GM21423 (cell line): ENCODE measurements at regions not wholly inside any gene's neighbourhood (a gene's known extent, or its start where the extent isn't known, plus 50 kb on each side); places are given as distances from the start of the nearest gene placed in this dataset.
"Not testable (repeated sequence)": the region's sequence is repeated elsewhere in the genome, so short reads cannot be mapped to it uniquely, and the experiment has no call there.

Experiments used
- ATAC-seq: cut with Tn5 transposase; IDR thresholded peaks from one replicate; pipeline ENCODE4 v1.9.1; 2021; ENCODE audit warnings: mild to moderate bottlenecking, moderate library complexity; ENCODE audit not compliant: unreplicated experiment

DNA sequence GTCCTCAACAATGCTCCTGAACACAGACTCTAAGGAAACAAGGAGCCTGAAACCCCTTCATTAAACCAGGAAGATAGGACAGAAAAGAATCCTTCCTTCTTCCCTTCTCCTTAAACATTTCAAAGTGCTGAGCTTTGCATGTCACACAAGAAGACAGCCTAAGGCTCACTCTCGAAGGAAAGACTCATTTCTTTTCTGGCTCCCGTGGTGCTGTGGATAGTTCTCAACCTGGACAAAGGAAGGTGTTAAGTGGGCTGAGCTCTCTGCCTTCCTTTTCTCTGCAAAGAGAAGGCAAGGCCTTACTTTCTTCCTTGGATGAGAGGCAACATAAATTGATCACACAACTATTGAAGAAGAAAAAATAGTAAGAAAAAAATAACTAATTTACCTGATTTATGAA is 452.4 kb upstream of the DDI1 start:
- no peak for ATAC-seq

DNA sequence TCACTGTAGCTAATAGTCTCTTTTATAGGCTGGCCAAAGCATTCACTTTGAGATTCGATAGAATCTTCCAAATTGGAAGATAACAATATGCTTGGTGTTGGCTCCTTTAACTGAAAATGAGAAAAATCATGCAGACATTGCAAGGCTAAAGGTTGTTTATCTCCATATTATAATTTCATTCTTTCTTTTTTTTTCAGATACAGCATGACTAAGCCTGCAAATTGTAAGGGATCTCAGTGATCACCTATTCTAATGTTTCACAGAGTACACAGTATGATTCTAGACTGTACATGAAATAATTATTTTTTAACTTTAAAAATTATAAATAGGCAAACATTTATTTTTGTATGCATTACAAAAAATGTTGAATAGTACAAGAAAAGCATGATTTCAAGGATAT is 451.7 kb upstream of the DDI1 start:
- no peak for ATAC-seq

DNA sequence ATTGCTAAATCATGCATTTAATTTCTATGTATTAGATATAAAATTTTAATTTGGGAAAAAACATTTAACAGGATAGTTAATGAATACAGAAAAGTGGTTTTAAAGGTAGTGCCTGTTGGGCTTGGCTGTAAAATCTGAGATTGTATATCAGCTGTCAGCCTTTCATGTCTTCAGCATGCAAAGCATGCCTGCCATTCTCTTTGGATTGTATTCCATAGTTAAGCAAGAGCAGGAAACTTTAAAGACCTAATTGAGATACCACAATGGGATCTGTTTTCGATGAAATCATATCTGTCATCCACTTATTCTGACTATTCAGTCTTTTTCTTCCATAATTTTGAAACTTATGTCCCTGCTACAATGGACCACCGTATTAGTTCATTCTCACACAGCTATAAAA is 451.0 kb upstream of the DDI1 start:
- no peak for ATAC-seq

DNA sequence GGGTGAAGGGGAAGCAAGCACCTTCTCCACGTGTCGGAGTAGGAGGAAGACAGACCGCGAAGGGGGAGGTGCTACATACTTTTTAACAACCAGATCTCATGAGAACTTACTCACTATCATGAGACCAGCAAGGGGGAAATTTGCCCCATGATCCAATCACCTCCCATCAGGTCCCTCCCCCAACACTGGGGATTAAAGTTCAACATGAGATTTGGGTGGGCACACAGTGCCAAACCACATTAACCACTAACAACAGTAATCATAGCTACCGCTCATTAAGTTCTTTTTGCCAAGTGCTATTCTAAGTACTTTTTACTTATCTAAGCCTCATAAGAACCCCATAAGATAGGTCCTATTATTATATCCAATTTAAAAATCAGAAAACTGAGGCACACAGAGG is 450.5 kb upstream of the DDI1 start:
- no peak for ATAC-seq

DNA sequence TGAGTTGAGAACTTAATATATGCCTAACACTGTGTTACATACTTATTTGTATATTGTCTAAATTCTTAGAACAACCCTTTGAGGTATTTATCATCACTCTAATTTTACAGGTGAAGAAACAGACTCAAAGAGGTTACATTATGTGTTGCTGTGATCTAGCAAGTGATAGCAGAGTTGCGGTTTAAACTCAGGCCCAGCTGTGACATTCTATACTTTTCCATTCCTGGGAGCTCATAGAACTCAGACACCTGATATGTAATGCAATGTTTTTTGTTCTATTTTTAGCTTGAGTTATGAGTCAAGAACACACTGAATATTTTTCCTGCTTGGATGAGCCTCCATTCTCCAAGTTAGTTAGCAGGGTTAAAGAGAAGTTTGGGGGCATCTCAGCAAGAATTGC is 449.7 kb upstream of the DDI1 start:
- ATAC-seq = no peak

DNA sequence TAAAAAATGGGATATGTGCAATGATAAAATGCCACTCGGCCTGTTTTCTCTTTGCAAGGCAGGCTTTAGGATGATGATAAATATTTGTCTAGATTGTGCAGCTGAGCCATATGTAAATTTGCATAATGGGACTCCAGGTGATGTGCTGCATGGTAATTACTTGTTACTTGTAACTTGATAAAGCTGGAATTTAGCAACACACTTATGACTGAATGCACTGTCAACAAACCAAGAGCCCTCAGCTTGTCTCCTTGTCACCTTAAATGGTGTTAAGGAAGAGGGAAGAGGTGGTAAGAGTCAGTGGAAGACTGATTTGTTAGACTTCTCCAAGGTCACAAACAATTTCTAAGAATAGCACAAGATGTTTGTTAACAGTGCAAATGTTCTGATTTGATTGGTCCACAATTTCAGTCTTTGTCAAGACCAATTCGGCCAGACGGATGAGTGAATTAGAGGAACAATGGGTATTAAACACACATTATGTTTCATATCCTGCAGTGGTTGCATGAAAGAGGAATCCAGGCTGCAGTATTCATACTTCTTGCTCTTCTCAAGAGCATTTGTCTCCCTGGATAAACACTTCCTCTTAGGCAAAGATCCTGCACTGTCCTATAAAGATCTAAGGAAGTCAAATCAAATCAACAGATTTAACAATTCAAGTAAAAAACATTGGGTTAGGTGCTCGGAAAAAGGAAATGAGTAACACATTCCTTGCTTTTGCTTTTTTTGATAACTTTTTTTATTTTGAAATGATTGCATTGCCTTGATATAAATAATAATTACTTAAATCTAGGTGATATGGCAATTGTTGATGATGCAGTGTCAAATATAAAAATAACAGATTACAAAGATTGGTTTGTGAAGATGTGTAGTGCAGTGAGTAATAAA is 448.3 kb upstream of the DDI1 start:
- ATAC-seq = no peak

DNA sequence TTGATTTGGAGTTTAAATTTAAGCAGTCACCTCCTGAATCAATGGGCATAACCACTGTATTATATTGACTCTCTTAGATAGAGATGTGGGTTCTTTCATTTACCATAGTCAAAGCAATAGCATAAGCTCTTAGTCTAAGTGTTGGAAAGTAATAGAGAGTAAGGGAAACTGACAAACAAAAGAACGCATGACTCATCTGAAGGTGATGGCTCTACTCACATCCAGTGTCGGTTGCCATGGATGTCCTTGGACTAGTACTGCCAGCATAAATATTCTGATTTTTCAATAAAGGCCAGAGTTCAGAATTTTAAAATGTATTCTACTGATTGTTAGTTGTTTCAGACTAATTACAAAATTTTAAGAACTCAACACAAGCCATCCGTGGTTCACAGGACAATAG is 444.9 kb upstream of the DDI1 start:
- no peak for ATAC-seq

DNA sequence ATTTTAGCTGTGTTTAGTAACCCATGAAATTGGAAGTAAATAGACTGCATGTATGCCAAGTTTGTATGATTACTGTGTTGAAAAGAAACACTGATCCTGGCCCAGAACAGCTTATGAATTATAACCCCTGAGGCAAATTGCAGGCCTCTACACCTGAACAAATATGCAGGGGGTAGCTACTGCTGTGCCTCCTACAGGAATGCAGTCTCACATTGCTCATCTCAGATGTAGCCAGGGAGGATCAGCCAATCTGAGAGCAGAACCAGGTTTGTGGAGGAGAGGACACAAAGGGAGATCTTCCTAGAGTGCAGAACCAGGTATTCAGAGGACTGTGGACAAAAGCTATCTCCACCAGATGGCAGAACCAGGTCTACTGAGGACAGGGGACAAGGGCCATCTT is 442.2 kb upstream of the DDI1 start:
- no peak for ATAC-seq

DNA sequence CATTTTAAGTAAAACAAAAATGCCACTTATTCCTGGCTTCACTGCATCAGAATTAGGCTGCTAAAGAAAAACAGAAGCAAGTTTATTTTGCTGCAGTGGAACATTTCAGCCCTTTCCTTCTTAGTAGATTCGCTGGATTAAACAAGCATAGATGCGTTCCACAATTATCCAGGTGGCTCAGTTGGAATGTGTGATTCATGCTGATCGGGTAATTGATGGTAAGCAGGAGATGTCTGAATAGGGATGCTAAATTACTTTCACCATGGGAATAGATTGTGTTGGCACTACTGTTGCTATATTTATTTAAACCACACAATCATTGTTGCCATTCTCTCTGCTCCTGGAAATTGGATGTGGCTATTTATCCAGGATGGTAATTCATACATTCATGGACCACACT is 440.1 kb upstream of the DDI1 start:
- no peak for ATAC-seq

DNA sequence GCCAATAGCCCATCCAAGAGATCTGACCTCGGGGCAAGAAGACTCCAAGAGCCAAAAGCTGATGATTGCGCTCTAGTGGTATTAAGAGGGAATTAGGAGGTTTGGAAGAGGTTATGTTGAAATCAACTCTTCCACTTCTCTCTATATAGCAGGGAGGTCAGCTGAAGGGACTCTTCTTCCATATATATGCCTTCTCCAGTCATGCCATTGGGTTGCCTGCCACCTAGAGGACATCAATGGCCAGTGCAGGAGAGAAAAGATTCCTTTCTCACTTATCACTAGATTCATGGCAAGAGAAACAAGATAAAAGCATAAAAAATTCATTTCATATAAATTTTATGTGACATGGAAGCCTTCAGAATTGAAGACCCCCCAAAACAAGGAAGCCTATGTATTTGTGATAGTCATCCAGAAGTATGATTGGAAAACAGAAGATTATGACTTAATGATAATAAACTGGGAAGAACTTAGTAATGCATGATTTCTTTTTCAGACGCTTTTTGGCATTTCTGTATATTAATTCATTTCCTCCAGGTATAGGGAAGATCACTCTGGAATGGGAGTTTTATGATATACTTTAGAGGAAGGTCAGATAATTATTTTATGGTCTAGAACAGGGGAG is 435.1 kb upstream of the DDI1 start:
- ATAC-seq = peak; percentile 99

DNA sequence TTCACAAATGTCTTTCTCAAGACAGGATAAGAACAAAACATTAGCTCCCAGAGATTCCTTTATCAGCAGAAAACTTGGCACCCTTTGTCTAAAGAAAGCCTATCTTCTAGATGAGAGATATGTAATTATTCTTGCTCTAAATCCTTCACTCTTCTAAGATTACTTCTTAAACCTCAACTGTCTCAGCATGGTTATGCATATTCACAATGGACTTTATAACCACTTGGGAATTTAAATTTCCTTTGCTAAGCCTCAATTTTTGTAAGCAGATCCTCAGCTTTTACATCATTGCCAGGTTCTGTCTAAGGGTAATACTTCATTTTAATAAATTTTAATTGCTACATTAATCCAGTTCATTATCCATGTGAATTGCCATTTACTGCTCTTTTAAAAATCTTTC is 433.6 kb upstream of the DDI1 start:
- no peak for ATAC-seq

DNA sequence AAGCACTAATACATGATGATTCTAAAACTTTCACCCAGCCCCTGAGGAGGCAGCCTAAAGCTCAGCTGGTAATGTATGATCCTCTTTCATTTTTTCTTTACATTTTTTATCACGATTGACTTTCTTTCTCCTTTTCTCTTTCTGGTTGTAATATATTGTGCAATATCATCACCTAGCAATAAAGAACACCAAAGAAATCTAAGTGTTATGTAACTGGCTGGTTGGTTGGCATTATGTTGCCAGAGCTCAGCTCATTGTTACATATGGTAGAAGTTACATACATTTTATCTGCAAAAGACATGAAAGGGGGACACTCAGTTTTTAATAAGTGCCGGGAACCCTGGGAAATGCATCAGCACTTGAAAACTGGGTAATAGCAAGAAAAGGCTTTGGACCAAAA is 432.1 kb upstream of the DDI1 start:
- ATAC-seq = no peak

DNA sequence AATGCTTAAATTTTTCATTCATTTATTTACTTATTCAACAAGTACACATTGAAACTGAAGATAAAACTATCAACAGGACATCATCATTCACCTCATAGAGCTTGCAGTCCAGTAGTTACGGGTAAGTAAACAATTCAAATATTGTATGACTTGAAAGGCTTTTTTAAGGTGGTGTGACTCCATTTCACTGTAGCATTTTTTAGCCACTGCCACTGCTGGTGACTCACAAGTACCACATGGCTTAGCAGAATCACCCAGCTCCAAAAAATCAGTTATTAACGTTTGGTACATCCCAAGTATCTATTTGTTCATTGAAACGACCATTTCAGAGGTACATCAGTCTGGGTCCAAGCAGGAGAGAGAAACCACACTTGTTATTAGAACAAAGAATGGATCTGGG is 427.9 kb upstream of the DDI1 start:
- no peak for ATAC-seq

DNA sequence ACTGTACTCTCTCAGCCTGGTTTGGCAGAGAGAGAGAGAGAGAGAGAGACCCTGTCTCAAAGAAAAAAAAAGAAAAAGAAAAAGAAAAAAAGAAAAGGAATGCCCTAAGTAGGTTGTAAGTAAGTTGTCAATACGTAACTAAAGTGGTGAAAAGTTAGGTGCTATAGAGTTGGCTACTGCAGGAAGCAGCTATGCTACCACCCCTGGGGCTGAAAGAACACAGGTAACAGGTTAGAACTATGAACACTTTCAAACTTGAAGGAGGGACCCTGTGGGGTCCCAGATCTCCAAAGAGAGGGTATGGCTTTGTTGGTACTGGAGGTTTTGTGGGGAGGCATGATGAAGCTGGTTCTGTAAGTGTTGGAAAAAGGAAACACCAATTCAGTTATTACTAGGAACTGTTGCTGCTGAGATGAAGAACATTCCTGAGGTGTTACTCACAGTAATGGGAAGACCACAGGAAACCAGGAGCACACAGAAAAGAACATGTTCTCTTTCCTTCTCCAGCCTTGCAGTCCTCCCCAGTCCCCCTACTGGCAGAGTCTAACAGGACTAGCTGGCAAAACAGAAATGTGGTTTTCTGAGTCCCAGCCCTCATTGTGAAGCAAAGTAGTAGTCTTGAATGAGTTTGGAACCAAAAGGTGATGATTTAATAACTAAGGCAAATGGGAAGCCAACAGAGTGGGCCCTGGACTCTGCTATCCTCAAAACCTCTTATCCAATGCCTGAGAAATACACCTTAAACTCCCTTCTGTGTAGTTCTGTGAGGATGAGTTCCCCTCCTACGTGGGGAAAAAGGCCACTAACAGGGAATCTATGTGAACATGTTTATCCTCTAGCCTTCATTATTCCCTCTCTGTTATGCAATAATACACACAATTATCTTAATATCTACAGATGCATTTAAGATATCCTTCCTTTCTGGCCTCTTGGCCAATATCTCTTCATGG is 427.0 kb upstream of the DDI1 start:
- no peak for ATAC-seq

DNA sequence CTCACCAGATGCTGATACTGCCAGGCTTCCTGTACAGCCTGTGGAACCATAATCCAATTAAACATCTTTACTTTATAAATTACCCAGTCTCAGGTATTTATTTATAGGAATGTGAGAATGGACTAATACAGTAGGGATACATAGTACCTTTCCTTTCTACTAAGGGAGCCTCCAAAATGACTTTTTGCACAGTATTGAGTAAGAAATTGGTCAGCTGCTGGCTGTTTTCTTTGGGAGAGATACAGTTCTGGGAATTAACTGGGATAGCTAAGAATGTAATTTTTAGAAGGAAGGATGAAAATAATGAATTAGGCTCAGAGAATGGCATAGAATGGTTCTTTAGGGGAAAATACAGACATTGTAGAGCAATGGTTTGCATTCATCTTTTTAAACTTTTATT is 426.0 kb upstream of the DDI1 start:
- ATAC-seq = no peak

DNA sequence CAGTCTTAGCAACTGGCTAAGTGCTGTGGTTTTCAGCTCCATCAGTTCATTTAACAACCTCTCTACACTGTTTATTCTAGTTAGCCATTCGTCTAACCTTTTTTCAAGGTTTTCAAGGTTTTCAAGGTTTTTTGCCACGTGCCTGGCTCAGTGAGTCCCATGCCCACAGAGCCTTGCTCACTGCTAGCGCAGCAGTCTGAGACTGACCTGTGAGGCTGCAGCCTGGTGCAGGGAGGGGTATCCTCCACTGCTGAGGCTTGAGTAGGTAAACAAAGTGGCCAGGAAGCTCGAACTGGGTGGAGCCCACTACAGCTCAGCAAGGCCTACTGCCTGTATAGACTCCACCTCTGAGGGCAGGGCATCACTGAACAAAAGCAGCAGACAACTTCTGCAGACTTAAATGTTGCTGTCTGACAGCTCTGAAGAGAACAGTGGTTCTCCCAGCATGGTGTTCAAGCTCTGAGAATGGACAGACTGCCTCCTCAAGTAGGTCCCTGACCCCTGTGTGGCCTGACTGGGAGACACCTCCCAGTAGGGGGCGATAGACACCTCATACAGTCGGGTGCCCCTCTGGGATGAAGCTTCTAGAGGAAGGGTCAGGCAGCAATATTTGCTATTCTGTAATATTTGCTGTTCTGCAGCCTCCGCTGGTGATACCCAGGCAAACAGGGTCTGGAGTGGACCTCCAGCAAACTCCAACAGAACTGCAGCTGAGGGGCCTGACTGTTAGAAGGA is 424.7 kb upstream of the DDI1 start:
- ATAC-seq = not testable (repeated sequence)

DNA sequence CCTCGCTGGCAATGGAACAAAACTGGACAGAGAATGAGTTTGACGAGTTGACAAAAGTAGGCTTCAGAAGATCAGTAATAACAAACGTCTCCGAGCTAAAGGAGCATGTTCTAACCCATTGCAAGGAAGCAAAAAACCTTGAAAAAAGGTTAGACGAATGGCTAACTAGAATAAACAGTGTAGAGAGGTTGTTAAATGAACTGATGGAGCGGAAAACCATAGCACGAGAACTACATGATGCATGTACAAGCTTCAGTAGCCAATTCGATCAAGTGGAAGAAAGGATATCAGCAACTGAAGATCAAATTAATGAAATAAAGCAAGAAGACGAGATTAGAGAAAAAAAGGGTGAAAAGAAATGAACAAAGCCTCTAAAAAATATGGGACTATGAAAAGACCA is 424.0 kb upstream of the DDI1 start:
- not testable (repeated sequence) for ATAC-seq

DNA sequence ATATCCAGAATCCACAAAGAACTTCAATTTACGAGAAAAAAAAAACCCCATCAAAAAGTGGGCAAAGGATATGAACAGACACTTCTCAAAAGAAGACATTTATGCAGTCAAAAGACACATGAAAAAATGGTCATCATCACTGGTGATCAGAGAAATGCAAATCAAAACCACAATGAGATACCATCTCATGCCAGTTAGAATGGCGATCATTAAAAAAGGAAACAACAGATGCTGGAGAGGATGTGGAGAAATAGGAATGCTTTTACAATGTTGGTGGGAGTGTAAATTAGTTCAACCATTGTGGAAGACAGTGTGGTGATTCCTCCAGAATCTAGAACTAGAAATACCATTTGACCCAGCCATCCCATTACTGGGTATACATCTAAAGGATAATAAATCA is 419.9 kb upstream of the DDI1 start:
- not testable (repeated sequence) for ATAC-seq

DNA sequence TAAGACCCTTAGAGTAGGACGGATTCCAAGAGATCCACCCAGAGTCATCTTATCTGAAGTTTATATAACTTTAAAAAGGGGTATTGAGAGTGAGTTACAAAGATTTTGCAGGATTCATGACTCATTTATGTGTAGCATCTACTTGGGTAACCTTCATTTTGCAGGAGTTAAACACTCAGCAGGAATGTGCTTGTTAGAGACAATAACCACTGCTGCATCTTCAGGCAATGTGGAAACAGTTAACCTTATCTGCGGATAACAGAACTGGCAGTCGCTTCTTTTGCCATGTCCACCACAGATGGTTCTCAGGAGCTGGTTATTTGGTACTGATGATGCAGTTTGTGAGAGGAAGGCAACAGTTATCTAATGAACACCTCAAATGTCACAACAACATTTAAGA is 417.9 kb upstream of the DDI1 start:
- ATAC-seq = no peak

DNA sequence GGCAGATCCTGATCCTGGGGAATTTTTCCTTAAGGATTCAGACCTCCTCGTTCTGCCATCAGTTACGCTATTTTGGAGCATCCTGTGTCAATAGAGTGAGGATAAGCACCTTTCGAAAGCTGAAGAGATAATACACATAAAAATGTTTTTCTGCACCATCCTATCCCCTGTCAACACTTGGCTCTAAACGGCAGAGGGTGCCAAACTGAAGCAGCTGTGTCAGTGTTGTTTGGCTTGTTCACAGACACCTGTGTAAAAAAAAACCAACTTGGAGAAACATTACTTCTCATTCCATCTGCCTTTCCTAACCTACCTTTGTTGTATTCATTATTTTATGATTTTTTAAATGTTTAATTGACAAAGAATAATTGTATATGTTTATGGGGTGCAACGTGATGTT is 417.0 kb upstream of the DDI1 start:
- no peak for ATAC-seq

DNA sequence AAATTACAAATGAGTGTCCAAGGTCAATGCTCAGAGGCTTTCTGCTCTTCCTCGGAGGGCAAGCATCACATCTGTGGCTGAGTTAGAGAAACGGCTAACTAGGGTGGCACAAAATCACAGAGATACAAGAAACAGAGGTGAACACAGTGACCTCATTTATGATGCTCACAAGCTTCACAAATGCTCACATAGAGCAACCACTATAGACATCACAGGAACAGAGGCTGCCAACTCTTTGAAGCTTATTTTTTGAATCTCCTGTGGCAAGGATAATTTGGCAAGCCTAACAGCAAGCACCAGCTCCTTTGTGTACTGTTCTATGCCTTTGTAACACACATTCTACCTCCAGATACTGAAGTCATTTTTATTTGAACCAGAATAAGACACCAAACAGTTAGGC is 416.5 kb upstream of the DDI1 start:
- no peak for ATAC-seq
